IMR-90 (cell line): ENCODE measurements at regions not wholly inside any gene's neighbourhood (a gene's known extent, or its start where the extent isn't known, plus 50 kb on each side); places are given as distances from the start of the nearest gene placed in this dataset.

Source experiments
- ATAC-seq: fragments of 200-7000 bp; cut with Tn5 transposase; 2 replicates; pipeline ENCODE4 v1.9.1; 2020; ENCODE audit warnings: low read depth, mild to moderate bottlenecking, moderate library complexity
- BruUV-seq: library from RNA; stranded (reverse); fragments of 400-500 nt; replicated peaks from 2 replicates; lab custom pipeline; 2021; lab: Mats Ljungman, UMichigan
- CTCF ChIA-PET: fragments of 300-600 bp; formaldehyde crosslinking; extraction: SDS; loops from one replicate; lab custom pipeline; 2021; ENCODE audit warnings: antibody characterized with exemption; lab: Yijun Ruan, JAX
- POLR2A ChIA-PET: fragments of 300-600 bp; sonication (Branson Sonifier 250); formaldehyde crosslinking; loops from one replicate; lab custom pipeline; 2022; ENCODE audit warnings: antibody characterized with exemption; ENCODE audit not compliant: unreplicated experiment; lab: Charles Lee
- DNase-seq: peaks from one replicate; pipeline ENCODE4 v3.0.0; 2013
- H2AFZ ChIP-seq: replicated peaks from 2 replicates; pipeline ENCODE3; 2013; ENCODE audit warnings: low read length, mild to moderate bottlenecking; ENCODE audit not compliant: poor library complexity
- H2AK5ac ChIP-seq: 2 replicates; pipeline ENCODE4 v1.6.1; 2013; ENCODE audit warnings: low read depth, low read length, inconsistent platforms
- H2AK9ac ChIP-seq: replicated peaks from 2 replicates; pipeline ENCODE3; 2013; ENCODE audit warnings: mild to moderate bottlenecking, low read depth, low read length, moderate library complexity; ENCODE audit not compliant: poor library complexity
- H2BK120ac ChIP-seq: 2 replicates; pipeline ENCODE4 v1.6.1; 2013; ENCODE audit warnings: low read depth, low read length, inconsistent platforms
- H2BK15ac ChIP-seq: 3 replicates; pipeline ENCODE4 v1.6.1; 2013; ENCODE audit warnings: low read depth, low read length, inconsistent platforms
- H2BK20ac ChIP-seq: 2 replicates; pipeline ENCODE4 v1.6.1; 2013; ENCODE audit warnings: low read depth, mild to moderate bottlenecking, inconsistent platforms, low read length, moderate library complexity
- H2BK5ac ChIP-seq: 2 replicates; pipeline ENCODE4 v1.6.1; 2013; ENCODE audit warnings: mild to moderate bottlenecking, low read depth, low read length, inconsistent platforms; ENCODE audit not compliant: poor library complexity, severe bottlenecking
- H3K14ac ChIP-seq: replicated peaks from 2 replicates; pipeline ENCODE4 v1.6.1; 2013; ENCODE audit warnings: low read depth, low read length, inconsistent platforms
- H3K18ac ChIP-seq: 2 replicates; pipeline ENCODE4 v1.6.1; 2013; ENCODE audit warnings: low read depth, low read length, control low read depth
- H3K23ac ChIP-seq: 2 replicates; pipeline ENCODE4 v1.6.1; 2013; ENCODE audit warnings: low read depth, low read length, inconsistent platforms
- H3K27ac ChIP-seq: 2 replicates; pipeline ENCODE4 v1.5.1; 2013; ENCODE audit warnings: mild to moderate bottlenecking, control low read depth, low read length; ENCODE audit not compliant: insufficient read depth
- H3K27me3 ChIP-seq: 2 replicates; pipeline ENCODE4 v1.6.1; 2013; ENCODE audit warnings: low read length; ENCODE audit not compliant: control insufficient read depth, insufficient read depth
- H3K36me3 ChIP-seq: 2 replicates; pipeline ENCODE4 v1.6.1; 2013; ENCODE audit warnings: low read length, mixed read lengths; ENCODE audit not compliant: control insufficient read depth, insufficient read depth
- H3K4ac ChIP-seq: 2 replicates; pipeline ENCODE4 v1.6.1; 2013; ENCODE audit warnings: low read depth, low read length, inconsistent platforms
- H3K4me1 ChIP-seq: 2 replicates; pipeline ENCODE4 v1.6.1; 2013; ENCODE audit warnings: low read length, mixed read lengths; ENCODE audit not compliant: control insufficient read depth, insufficient read depth
- H3K4me2 ChIP-seq: 2 replicates; pipeline ENCODE4 v1.6.1; 2013; ENCODE audit warnings: low read depth, mild to moderate bottlenecking, control low read depth, low read length, moderate library complexity
- H3K4me3 ChIP-seq: 2 replicates; pipeline ENCODE4 v1.5.1; 2013; ENCODE audit warnings: low read depth, mild to moderate bottlenecking, control low read depth, low read length, moderate library complexity; ENCODE audit not compliant: insufficient read depth
- H3K56ac ChIP-seq: 2 replicates; pipeline ENCODE4 v1.6.1; 2013; ENCODE audit warnings: low read length, inconsistent platforms; ENCODE audit not compliant: insufficient read depth; ENCODE audit errors: extremely low read depth
- H3K79me1 ChIP-seq, 2 experiments: 2 replicates each; pipeline ENCODE4 v1.6.1; 2013; ENCODE audit warnings: low read length in 2 of 2, inconsistent platforms in 1 of 2, low read depth in 1 of 2
- H3K9ac ChIP-seq: 2 replicates; pipeline ENCODE4 v1.6.1; 2013; ENCODE audit warnings: low read depth, low read length, control low read depth
- H3K9me1 ChIP-seq: 2 replicates; pipeline ENCODE4 v1.6.1; 2013; ENCODE audit warnings: low read length, inconsistent platforms; ENCODE audit not compliant: insufficient read depth
- H3K9me3 ChIP-seq: 2 replicates; pipeline ENCODE4 v1.6.1; 2013; ENCODE audit warnings: low read length; ENCODE audit not compliant: control insufficient read depth, insufficient read depth
- H4K20me1 ChIP-seq: 2 replicates; pipeline ENCODE4 v1.6.1; 2013; ENCODE audit warnings: low read length, inconsistent platforms; ENCODE audit not compliant: insufficient read depth
- H4K5ac ChIP-seq: 2 replicates; pipeline ENCODE4 v1.6.1; 2013; ENCODE audit warnings: mild to moderate bottlenecking, low read depth, low read length, control low read depth
- H4K8ac ChIP-seq, 2 experiments: 2 replicates each; pipeline ENCODE4 v1.6.1; 2013; ENCODE audit warnings: low read depth in 2 of 2, low read length in 2 of 2, control low read depth in 1 of 2, inconsistent platforms in 1 of 2
- H4K91ac ChIP-seq: 2 replicates; pipeline ENCODE4 v1.6.1; 2013; ENCODE audit warnings: low read depth, low read length, inconsistent platforms; ENCODE audit not compliant: insufficient read depth
- BHLHE40 ChIP-seq: fragments of 150-350 bp; IDR thresholded peaks from 2 replicates; pipeline ENCODE4 v1.6.1; 2016; ENCODE audit warnings: mild to moderate bottlenecking, low read depth, low read length
- CEBPB ChIP-seq: IDR thresholded peaks from 2 replicates; pipeline ENCODE4 v1.6.1; 2012; ENCODE audit warnings: low read depth, low read length, improper control_type of control experiment
- CHD1 ChIP-seq: IDR thresholded peaks from 2 replicates; pipeline ENCODE4 v1.6.1; 2012; ENCODE audit warnings: low read depth, low read length, improper control_type of control experiment
- CTCF ChIP-seq: conservative IDR thresholded peaks from 2 replicates; pipeline ENCODE4 v1.5.1; 2012; ENCODE audit warnings: mild to moderate bottlenecking, low read depth, low read length, improper control_type of control experiment
- ELK1 ChIP-seq: fragments of 150-350 bp; IDR thresholded peaks from 2 replicates; pipeline ENCODE4 v1.6.1; 2016; ENCODE audit warnings: low read depth, mild to moderate bottlenecking, low read length, moderate library complexity, borderline replicate concordance
- FOS ChIP-seq: fragments of 150-350 bp; IDR thresholded peaks from 2 replicates; pipeline ENCODE4 v1.6.1; 2016; ENCODE audit warnings: low read depth, low read length
- MAFK ChIP-seq: IDR thresholded peaks from 2 replicates; pipeline ENCODE4 v1.6.1; 2012; ENCODE audit warnings: low read depth, low read length, improper control_type of control experiment
- MAZ ChIP-seq: IDR thresholded peaks from 2 replicates; pipeline ENCODE4 v1.6.1; 2012; ENCODE audit warnings: low read depth, mild to moderate bottlenecking, low read length, improper control_type of control experiment, moderate library complexity, borderline replicate concordance
- MXI1 ChIP-seq: IDR thresholded peaks from 2 replicates; pipeline ENCODE4 v1.6.1; 2012; ENCODE audit warnings: low read depth, mild to moderate bottlenecking, low read length, moderate library complexity, borderline replicate concordance
- NFE2L2 ChIP-seq: fragments of 150-350 bp; IDR thresholded peaks from 2 replicates; pipeline ENCODE4 v1.6.1; 2016; ENCODE audit warnings: low read depth, mild to moderate bottlenecking, low read length
- POLR2A ChIP-seq: IDR thresholded peaks from 2 replicates; pipeline ENCODE4 v1.6.1; 2012; ENCODE audit warnings: mild to moderate bottlenecking, low read depth, low read length
- RAD21 ChIP-seq: IDR thresholded peaks from 2 replicates; pipeline ENCODE4 v1.6.1; 2012; ENCODE audit warnings: low read length, improper control_type of control experiment
- RCOR1 ChIP-seq: IDR thresholded peaks from 2 replicates; pipeline ENCODE4 v1.6.1; 2012; ENCODE audit warnings: mild to moderate bottlenecking, low read length, improper control_type of control experiment; ENCODE audit not compliant: insufficient replicate concordance
- RFX5 ChIP-seq: IDR thresholded peaks from 2 replicates; pipeline ENCODE4 v1.8.0; 2012; ENCODE audit warnings: low read depth, mild to moderate bottlenecking, low read length, moderate library complexity
- SMC3 ChIP-seq: fragments of 150-350 bp; IDR thresholded peaks from 2 replicates; pipeline ENCODE4 v1.6.1; 2016; ENCODE audit warnings: low read depth, mild to moderate bottlenecking, antibody characterized with exemption, low read length, moderate library complexity
- USF2 ChIP-seq: fragments of 150-350 bp; IDR thresholded peaks from 2 replicates; pipeline ENCODE4 v1.6.1; 2017; ENCODE audit warnings: mild to moderate bottlenecking, antibody characterized with exemption, low read length, low read depth
- WGBS, 2 experiments: methylation state at CpG; one replicate each; pipeline versions ENCODE4 v1.1.5 to v1.1.7; 2013; ENCODE audit warnings: missing lambda C conversion rate in 2 of 2; ENCODE audit not compliant: insufficient read length in 1 of 2; ENCODE audit errors: extremely low coverage in 2 of 2; 5-methylcytosine and 5-hydroxymethylcytosine counted together
- dilution Hi-C: fragments of 300-500 bp; cut with HindIII; formaldehyde crosslinking; loops from one replicate; pipeline ENCODE4 v1.14.3; 2018; ENCODE audit warnings: low sequenced_read_pairs; ENCODE audit not compliant: unreplicated experiment
- in situ Hi-C: fragments of 300-500 bp; cut with MboI; formaldehyde crosslinking; loops from 3 replicates; pipeline ENCODE4 v1.14.3; 2019; ENCODE audit warnings: low sequenced_read_pairs, inconsistent platforms, mixed read lengths
- intact Hi-C: fragments of 100-400 bp; cut with micrococcal nuclease; formaldehyde crosslinking; loops from 2 replicates; pipeline ENCODE4 v1.10.0; 2022

- Histone ChIP-seq H3K4ac (no peak overlapping the region), H2BK120ac (no peak overlapping the region), H3K14ac (no peak overlapping the region), H4K91ac (peak overlapping the region; percentile 16; the same call in 1 of the 2 replicates), H3K56ac (no peak overlapping the region), H4K5ac (no peak overlapping the region), H3K9me3 (no peaks in the 10 kb centered on the region), H2BK20ac (no peak overlapping the region), H2BK5ac (no peak overlapping the region), H3K36me3 (no peaks in the 10 kb centered on the region), H3K27ac (no peak overlapping the region), H2AFZ (no peak overlapping the region), H3K4me1 (peaks cover 2% of the 10 kb centered on the region; the same call in 1 of the 2 replicates), H2AK5ac (no peak overlapping the region), H3K9me1 (no peaks in the 10 kb centered on the region), H3K79me1 (no peaks in the 10 kb centered on the region), H4K8ac (no peak overlapping the region), H2BK15ac (no peak overlapping the region), H3K4me2 (no peak overlapping the region), H2AK9ac (no peak overlapping the region), H4K20me1 (no peaks in the 10 kb centered on the region), H3K9ac (no peak overlapping the region), H3K18ac (no peak overlapping the region), H3K23ac (no peak overlapping the region), H3K4me3 (no peak overlapping the region), H3K27me3 (no peaks in the 10 kb centered on the region)
- intact Hi-C loops, result no loop called here
- dilution Hi-C loops, result no loop called here
- WGBS, 2 experiments, result 40% methylated on average over 1 of the region's 1 CpG; no CpG with 5 or more reads in 1 of the 2 experiments
- CTCF ChIA-PET, result interaction anchor here (0.9 kb wide), 1 partner anchor 11 kb away, joined by 3 read pairs; no protein-coding TSS in a partner anchor
- DNase-seq, result no peak
- in situ Hi-C loops, result no loop called here
- TF ChIP-seq ELK1, result no peak
- no peak for TF ChIP-seq FOS
- no peak for TF ChIP-seq CHD1
- no peak for TF ChIP-seq BHLHE40
- no peak for TF ChIP-seq MAFK
- no peak for TF ChIP-seq RAD21
- no peak for TF ChIP-seq RCOR1
- TF ChIP-seq POLR2A, result no peak
- TF ChIP-seq CTCF, result no peak
- TF ChIP-seq SMC3, result no peak
- TF ChIP-seq MXI1, result no peak
- TF ChIP-seq RFX5, result no peak
- TF ChIP-seq MAZ, result no peak
- TF ChIP-seq USF2, result no peak
- no peak for TF ChIP-seq CEBPB
- no peak for TF ChIP-seq NFE2L2
- POLR2A ChIA-PET, result no interaction called here
- no TSS peak for BruUV-seq
- ATAC-seq, result no peak
These were observed 90.2 kb upstream of the DNAJC10 start for GRCh38 chr2:182625814-182626213.
